ENCODE measurements at regions not wholly inside any gene's neighbourhood (a gene's known extent, or its start where the extent isn't known, plus 50 kb on each side); places are given as distances from the start of the nearest gene placed in this dataset.
A peak's percentile ranks its signal among the peaks of the same experiment; 100 is the strongest.

- TF ChIP-seq CTCF (conservative IDR thresholded peaks at IDR 0.05; ENCODE audit: low read length), result no peak
- DNase-seq (ENCODE audit: low read depth), result no peak
- H3K4me3 ChIP-seq (ENCODE audit: low read length), result no peak overlapping the region
These were observed 203.7 kb downstream of the CTTN start for GRCh38 chr11:70601861-70602538.

DNA sequence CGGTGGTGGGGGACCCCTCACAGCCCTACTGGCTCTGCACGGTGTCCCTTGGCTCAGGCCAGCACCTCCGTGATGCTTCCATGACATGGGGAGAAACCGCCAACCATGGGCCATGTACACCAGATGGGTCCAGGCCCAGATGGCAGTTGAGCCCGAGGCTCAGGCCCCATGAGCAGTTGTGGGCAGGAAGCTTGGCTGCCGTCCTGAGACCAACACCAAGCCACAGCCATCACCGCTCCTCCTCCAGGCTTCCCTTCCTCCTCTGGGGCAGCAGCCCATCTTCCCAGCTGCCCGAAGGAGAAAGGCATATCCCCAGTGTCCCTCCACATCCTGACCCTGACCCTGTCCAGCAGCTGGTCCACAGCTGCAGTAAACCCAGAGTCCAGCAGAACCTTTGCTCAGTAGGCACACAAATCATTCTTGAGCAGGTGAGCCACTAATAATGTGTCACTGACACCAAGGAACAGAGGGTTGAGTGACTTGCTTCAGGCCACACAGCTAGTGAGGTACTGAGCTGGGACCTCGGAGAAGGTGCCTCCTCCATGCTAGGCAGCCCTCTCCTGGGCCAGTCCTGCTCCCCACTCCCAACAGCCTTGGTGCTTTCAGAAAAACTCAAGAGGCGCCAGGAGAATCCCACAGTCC is 204.9 kb downstream of the CTTN start:
- no peak for DNase-seq (ENCODE audit: low read depth)
- no peak overlapping the region for H3K4me3 ChIP-seq (ENCODE audit: low read length)
- TF ChIP-seq CTCF (conservative IDR thresholded peaks at IDR 0.05; ENCODE audit: low read length), result no peak

DNA sequence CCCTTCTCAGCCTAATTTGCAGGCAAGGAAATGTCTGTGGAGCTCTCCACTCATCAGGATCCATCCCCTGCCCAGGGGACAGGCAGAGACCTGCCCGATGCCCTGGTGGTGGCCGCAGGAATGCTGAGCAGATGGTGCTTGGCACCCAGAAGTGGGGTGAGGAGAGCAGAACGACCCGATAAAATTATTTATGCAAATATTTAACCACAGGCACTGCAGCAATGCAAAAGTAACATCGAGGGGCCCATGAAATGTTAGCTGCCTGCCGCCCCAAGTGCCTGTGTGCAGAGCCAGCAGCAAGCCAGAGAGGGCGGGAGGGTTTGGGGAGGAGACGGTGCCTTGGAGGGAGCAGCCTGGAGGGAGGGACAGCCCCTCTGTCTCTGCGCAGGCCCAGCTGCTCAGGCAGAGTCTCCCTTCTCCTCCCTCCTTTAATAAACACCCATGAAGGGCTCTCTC is 205.5 kb downstream of the CTTN start:
- no peak for TF ChIP-seq CTCF (conservative IDR thresholded peaks at IDR 0.05; ENCODE audit: low read length)
- DNase-seq (ENCODE audit: low read depth), result peak; percentile 2
- no peak overlapping the region for H3K4me3 ChIP-seq (ENCODE audit: low read length)

DNA sequence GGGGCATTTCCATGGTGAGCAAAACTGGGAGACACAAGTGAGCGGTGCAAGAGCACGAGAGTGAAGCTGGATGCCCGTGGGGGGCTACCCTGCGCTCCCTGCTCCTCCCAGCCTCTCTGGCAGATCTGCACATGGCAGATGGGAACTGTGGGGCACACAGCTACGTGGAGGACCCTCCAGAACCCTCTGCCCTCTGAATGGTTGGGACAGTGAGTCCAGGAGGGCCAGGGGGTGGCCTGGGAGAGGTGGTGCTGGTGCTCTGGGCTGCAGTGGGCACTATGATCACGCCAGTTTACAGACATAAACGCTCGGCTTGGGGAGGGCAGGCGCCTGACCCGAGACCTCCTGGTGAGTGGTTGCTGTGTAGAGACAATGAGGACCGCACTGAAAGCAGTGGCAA is 205.9 kb downstream of the CTTN start:
- no peak for DNase-seq (ENCODE audit: low read depth)
- no peak overlapping the region for H3K4me3 ChIP-seq (ENCODE audit: low read length)
- TF ChIP-seq CTCF (conservative IDR thresholded peaks at IDR 0.05; ENCODE audit: low read length), result no peak

DNA sequence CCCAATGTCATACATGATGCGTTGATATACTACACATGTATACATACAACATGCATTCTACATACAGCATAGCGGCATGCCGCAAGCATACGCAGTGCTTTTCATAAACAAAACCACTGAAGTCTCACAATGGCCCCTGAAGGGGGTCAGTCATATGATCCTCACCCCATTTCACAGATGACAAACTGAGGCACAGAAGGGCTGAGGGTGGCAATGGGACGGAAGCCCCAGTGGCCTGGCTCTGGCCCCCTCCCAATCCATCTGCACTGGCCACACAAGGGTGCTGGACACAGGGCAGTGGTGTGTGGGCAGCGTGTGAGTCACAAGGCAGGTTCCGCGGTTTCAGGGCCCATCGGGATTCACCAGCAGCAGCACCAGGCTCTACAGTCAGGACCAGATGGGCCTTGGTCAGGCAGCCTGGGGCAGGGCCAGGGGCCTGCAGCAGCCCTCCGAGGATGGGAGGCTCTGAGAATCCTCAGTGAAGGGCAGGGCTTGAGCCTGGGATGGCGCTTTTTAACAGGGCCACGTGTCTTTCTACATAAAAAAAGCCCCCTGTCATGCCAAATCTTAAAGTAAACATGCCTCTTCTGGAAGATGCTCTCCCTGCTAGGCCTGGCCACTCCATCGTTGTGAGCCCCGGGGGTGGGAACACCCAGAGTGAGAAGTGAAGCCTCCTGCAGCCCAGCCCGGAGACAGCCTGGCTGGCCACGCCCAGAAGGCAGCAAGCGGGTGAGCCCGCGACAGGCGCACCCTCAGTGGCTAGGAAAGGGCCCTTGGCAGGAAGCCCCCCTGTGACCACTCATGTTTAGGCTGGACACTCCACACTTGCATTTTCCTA is 206.5 kb downstream of the CTTN start:
- TF ChIP-seq CTCF (conservative IDR thresholded peaks at IDR 0.05; ENCODE audit: low read length), result no peak
- no peak for DNase-seq (ENCODE audit: low read depth)
- H3K4me3 ChIP-seq (ENCODE audit: low read length), result no peak overlapping the region

GRCh38 chr11:70605468-70605815 is 207.1 kb downstream of the CTTN start:
- TF ChIP-seq CTCF (conservative IDR thresholded peaks at IDR 0.05; ENCODE audit: low read length), result no peak
- DNase-seq (ENCODE audit: low read depth), result no peak

More at GRCh38 chr11:70605468-70605815, 207.1 kb downstream of the CTTN start:
- H3K4me3 ChIP-seq (ENCODE audit: low read length), result no peak overlapping the region
